Thyroid gland (tissue), 4 donors: ENCODE measurements at regions not wholly inside any gene's neighbourhood (a gene's known extent, or its start where the extent isn't known, plus 50 kb on each side); places are given as distances from the start of the nearest gene placed in this dataset.

Experiments used
- DNase-seq, 2 donors: peaks; one replicate each; pipeline ENCODE4 v3.0.0-alpha.2; 2019
- H3K27ac ChIP-seq, 3 donors: fragments of 200-600 bp; sonication (generic); 1 replicate in 2 of 3; 2 replicates in 1 of 3; pipeline ENCODE4 v1.5.1; 2016 to 2019; ENCODE audit warnings: mild to moderate bottlenecking in 1 of 3, moderate library complexity in 1 of 3
- H3K27me3 ChIP-seq: fragments of 200-600 bp; sonication (generic); one replicate; pipeline ENCODE4 v1.5.1; 2019
- H3K36me3 ChIP-seq, 2 donors: fragments of 200-600 bp; sonication (generic); one replicate each; pipeline ENCODE4 v1.5.1; 2016 to 2019
- H3K4me1 ChIP-seq, 2 donors: fragments of 200-600 bp; sonication (generic); one replicate each; pipeline ENCODE4 v1.5.1; 2017 to 2019
- H3K4me3 ChIP-seq, 3 donors: fragments of 200-600 bp; sonication (generic); replicated peaks in 1 of 3; 1 replicate in 2 of 3; 2 replicates in 1 of 3; pipeline ENCODE4 v1.5.1; 2016; ENCODE audit warnings: mild to moderate bottlenecking in 1 of 3
- H3K9me3 ChIP-seq: fragments of 200-600 bp; sonication (generic); one replicate; pipeline ENCODE4 v1.5.1; 2017
- CTCF ChIP-seq, 6 experiments: fragments of 200-600 bp in 3 of 6; fragments of 450-650 bp in 3 of 6; sonication (generic) in 3 of 6; IDR thresholded peaks; one replicate each; pipeline ENCODE4 v1.5.1; 2016 to 2019; ENCODE audit warnings: antibody characterized with exemption in 6 of 6, mild to moderate bottlenecking in 2 of 6, inconsistent platforms in 1 of 6, moderate library complexity in 1 of 6
- POLR2A ChIP-seq, 2 donors: fragments of 450-650 bp; IDR thresholded peaks; one replicate each; pipeline ENCODE4 v1.6.1; 2017; ENCODE audit warnings: antibody characterized with exemption in 2 of 2, mild to moderate bottlenecking in 2 of 2, moderate library complexity in 1 of 2
- WGBS, 2 donors: methylation state at CpG; one replicate each; pipeline ENCODE4 v1.1.5; 2017; 5-methylcytosine and 5-hydroxymethylcytosine counted together
- intact Hi-C: fragments of 100-400 bp; cut with DNase I; formaldehyde crosslinking; loops from one replicate; pipeline ENCODE4 v1.15.1; 2023

- H3K4me1 ChIP-seq = no peaks in the 10 kb centered on the region
- no peaks in the 10 kb centered on the region for H3K9me3 ChIP-seq
- DNase-seq = no peak
- H3K4me3 ChIP-seq = no peak overlapping the region
- no peaks in the 10 kb centered on the region for H3K36me3 ChIP-seq
- H3K27ac ChIP-seq = no peak overlapping the region
- intact Hi-C loops = no loop called here
- no peak for TF ChIP-seq CTCF (IDR thresholded peaks at IDR 0.05)
- TF ChIP-seq POLR2A (IDR thresholded peaks at IDR 0.05) = no peak
- no peaks in the 10 kb centered on the region for H3K27me3 ChIP-seq
Observed at GRCh38 chr2:23301136-23301535, 83.8 kb upstream of the KLHL29 start.

- Histone ChIP-seq H3K4me3 (no peak overlapping the region), H3K9me3 (no peaks in the 10 kb centered on the region), H3K27me3 (no peaks in the 10 kb centered on the region), H3K4me1 (no peaks in the 10 kb centered on the region), H3K27ac (no peak overlapping the region), H3K36me3 (no peaks in the 10 kb centered on the region)
- TF ChIP-seq POLR2A (IDR thresholded peaks at IDR 0.05) (no peak), CTCF (IDR thresholded peaks at IDR 0.05) (no peak)
- intact Hi-C loops = no loop called here
- DNase-seq = no peak
Observed at GRCh38 chr2:23302591-23302990, 82.4 kb upstream of the KLHL29 start.

GRCh38 chr2:23306401-23306800 lies 78.6 kb upstream of the KLHL29 start:
- DNase-seq = no peak
- no peak for TF ChIP-seq CTCF (IDR thresholded peaks at IDR 0.05)
- TF ChIP-seq POLR2A (IDR thresholded peaks at IDR 0.05) = no peak
- H3K9me3 ChIP-seq = no peaks in the 10 kb centered on the region
- H3K4me1 ChIP-seq = no peaks in the 10 kb centered on the region
- 71 to 80% methylated on average over 9 of the region's 9 CpGs for WGBS, 2 donors
- no peaks in the 10 kb centered on the region for H3K36me3 ChIP-seq
- no peak overlapping the region for H3K4me3 ChIP-seq
- intact Hi-C loops = no loop called here
- no peaks in the 10 kb centered on the region for H3K27me3 ChIP-seq
- H3K27ac ChIP-seq = no peak overlapping the region

GRCh38 chr2:23311186-23311585 lies 73.8 kb upstream of the KLHL29 start:
- no peaks in the 10 kb centered on the region for H3K4me1 ChIP-seq
- TF ChIP-seq CTCF (IDR thresholded peaks at IDR 0.05) = no peak
- no peak for TF ChIP-seq POLR2A (IDR thresholded peaks at IDR 0.05)
- DNase-seq = no peak
- H3K4me3 ChIP-seq = no peak overlapping the region
- intact Hi-C loops = no loop called here
- H3K27ac ChIP-seq = no peak overlapping the region
- H3K9me3 ChIP-seq = no peaks in the 10 kb centered on the region
- 77 to 81% methylated on average over 1 of the region's 1 CpG for WGBS, 2 donors
- no peaks in the 10 kb centered on the region for H3K36me3 ChIP-seq
- no peaks in the 10 kb centered on the region for H3K27me3 ChIP-seq

- WGBS, 2 donors = 51% methylated on average over 9 to 10 of the region's 10 CpGs
Observed at GRCh38 chr2:23312996-23313606, 71.9 kb upstream of the KLHL29 start.

More at GRCh38 chr2:23312996-23313606, 71.9 kb upstream of the KLHL29 start:
- H3K36me3 ChIP-seq = no peaks in the 10 kb centered on the region
- TF ChIP-seq POLR2A (IDR thresholded peaks at IDR 0.05) (no peak), CTCF (IDR thresholded peaks at IDR 0.05) (peak in 4 of 6 experiments; percentile 9 to 36 (median 26))
- no peaks in the 10 kb centered on the region for H3K27me3 ChIP-seq
- DNase-seq = peak in 1 of 2 donors; percentile 12
- H3K27ac ChIP-seq = no peak overlapping the region
- H3K4me1 ChIP-seq = no peaks in the 10 kb centered on the region
- intact Hi-C loops = no loop called here
- H3K4me3 ChIP-seq = no peak overlapping the region
- no peaks in the 10 kb centered on the region for H3K9me3 ChIP-seq
